Neural cell (in vitro differentiated cells): ENCODE measurements at regions not wholly inside any gene's neighbourhood (a gene's known extent, or its start where the extent isn't known, plus 50 kb on each side); places are given as distances from the start of the nearest gene placed in this dataset.

ENCODE experiments used
- CTCF ChIP-seq: fragments of 450-650 bp; IDR thresholded peaks from 2 replicates; pipeline ENCODE4 v1.5.1; 2014; ENCODE audit warnings: antibody characterized with exemption, mild to moderate bottlenecking, moderate library complexity; ENCODE audit not compliant: poor library complexity, severe bottlenecking
- EP300 ChIP-seq: fragments of 450-650 bp; conservative IDR thresholded peaks from 2 replicates; pipeline ENCODE4 v1.6.1; 2014; ENCODE audit warnings: antibody characterized with exemption, mild to moderate bottlenecking, moderate library complexity; ENCODE audit not compliant: poor library complexity, severe bottlenecking
- EZH2 ChIP-seq: fragments of 200-600, 300-800 bp; shearing (Covaris generic), sonication (generic); IDR thresholded peaks from 2 replicates; pipeline ENCODE4 v1.6.1; 2014; ENCODE audit warnings: antibody characterized with exemption, low read length, borderline replicate concordance, mild to moderate bottlenecking; ENCODE audit not compliant: insufficient read depth, poor library complexity, severe bottlenecking
- MXI1 ChIP-seq: fragments of 450-650 bp; conservative IDR thresholded peaks from 2 replicates; pipeline ENCODE4 v1.6.1; 2014; ENCODE audit warnings: antibody characterized with exemption, mild to moderate bottlenecking; ENCODE audit not compliant: poor library complexity, severe bottlenecking
- POLR2AphosphoS5 ChIP-seq: IDR thresholded peaks from 2 replicates; pipeline ENCODE4 v1.6.1; 2012
- RAD21 ChIP-seq: fragments of 450-650 bp; conservative IDR thresholded peaks from 2 replicates; pipeline ENCODE4 v1.6.1; 2014; ENCODE audit warnings: antibody characterized with exemption, mild to moderate bottlenecking, moderate library complexity
- SMC3 ChIP-seq: fragments of 450-650 bp; conservative IDR thresholded peaks from 2 replicates; pipeline ENCODE4 v1.6.1; 2014; ENCODE audit warnings: antibody characterized with exemption, mild to moderate bottlenecking, moderate library complexity; ENCODE audit not compliant: poor library complexity
- TAF1 ChIP-seq: IDR thresholded peaks from 2 replicates; pipeline ENCODE4 v1.6.1; 2012; ENCODE audit warnings: low read depth

GRCh38 chr22:47954107-47954506, 1191.7 kb downstream of the TBC1D22A start:
- no peak for TF ChIP-seq CTCF
- no peak for TF ChIP-seq EP300
- TF ChIP-seq SMC3, result no peak
- no peak for TF ChIP-seq MXI1
- no peak for TF ChIP-seq EZH2
- no peak for TF ChIP-seq TAF1
- no peak for TF ChIP-seq POLR2AphosphoS5
- TF ChIP-seq RAD21, result no peak
